Mammary epithelial cell (primary cell): ENCODE measurements at regions not wholly inside any gene's neighbourhood (a gene's known extent, or its start where the extent isn't known, plus 50 kb on each side); places are given as distances from the start of the nearest gene placed in this dataset.

Source experiments
- EZH2 ChIP-seq: IDR thresholded peaks from 2 replicates; pipeline ENCODE4 v1.6.1; 2012; ENCODE audit warnings: low read length, inconsistent platforms, borderline replicate concordance
- TF ChIP-seq, protein P1 (sequence below), 2 donors: IDR thresholded peaks in 1 of 2; conservative IDR thresholded peaks in 1 of 2; 2 replicates each; pipeline ENCODE4 v1.5.1; 2011 to 2012; ENCODE audit warnings: inconsistent platforms in 2 of 2, low read length in 2 of 2, mild to moderate bottlenecking in 2 of 2, control low read depth in 1 of 2, low read depth in 1 of 2; ENCODE audit not compliant: insufficient read depth in 1 of 2; ENCODE audit errors: extremely low read depth in 1 of 2

DNA sequence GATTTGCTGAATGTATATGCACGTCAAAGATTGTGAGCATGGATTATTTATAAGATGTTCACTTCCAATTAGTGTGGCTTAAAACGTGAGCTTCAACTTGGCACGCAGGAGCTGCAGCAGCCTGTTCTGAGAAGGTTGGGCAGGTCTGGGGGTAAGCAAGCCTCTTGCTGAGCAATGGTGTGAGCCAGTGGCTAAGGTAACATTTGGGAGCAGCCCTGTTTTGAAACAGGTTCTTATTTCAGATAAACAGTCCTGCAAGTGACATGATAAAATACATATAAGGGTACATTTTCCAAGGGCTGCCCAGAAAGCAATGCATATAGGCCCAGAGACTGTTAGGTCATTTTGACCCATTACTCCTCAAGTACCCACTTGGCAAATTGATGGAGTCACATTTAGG is 415.3 kb downstream of the ZNF521 start:
- TF ChIP-seq, protein P1, sequence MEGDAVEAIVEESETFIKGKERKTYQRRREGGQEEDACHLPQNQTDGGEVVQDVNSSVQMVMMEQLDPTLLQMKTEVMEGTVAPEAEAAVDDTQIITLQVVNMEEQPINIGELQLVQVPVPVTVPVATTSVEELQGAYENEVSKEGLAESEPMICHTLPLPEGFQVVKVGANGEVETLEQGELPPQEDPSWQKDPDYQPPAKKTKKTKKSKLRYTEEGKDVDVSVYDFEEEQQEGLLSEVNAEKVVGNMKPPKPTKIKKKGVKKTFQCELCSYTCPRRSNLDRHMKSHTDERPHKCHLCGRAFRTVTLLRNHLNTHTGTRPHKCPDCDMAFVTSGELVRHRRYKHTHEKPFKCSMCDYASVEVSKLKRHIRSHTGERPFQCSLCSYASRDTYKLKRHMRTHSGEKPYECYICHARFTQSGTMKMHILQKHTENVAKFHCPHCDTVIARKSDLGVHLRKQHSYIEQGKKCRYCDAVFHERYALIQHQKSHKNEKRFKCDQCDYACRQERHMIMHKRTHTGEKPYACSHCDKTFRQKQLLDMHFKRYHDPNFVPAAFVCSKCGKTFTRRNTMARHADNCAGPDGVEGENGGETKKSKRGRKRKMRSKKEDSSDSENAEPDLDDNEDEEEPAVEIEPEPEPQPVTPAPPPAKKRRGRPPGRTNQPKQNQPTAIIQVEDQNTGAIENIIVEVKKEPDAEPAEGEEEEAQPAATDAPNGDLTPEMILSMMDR (conservative IDR thresholded peaks at IDR 0.05 in 1 of 2, IDR thresholded peaks at IDR 0.05 in 1 of 2; ENCODE audit: extremely low read depth in 1 of 2, insufficient read depth in 1 of 2, low read depth in 1 of 2, low read length in 2 of 2): no peak
- no peak for TF ChIP-seq EZH2
